SK-N-SH treated with all-trans-retinoic acid at 6 μM for 48 hours (cell line): ENCODE measurements at regions not wholly inside any gene's neighbourhood (a gene's known extent, or its start where the extent isn't known, plus 50 kb on each side); places are given as distances from the start of the nearest gene placed in this dataset.

ENCODE experiments used
- ARNTL ChIP-seq: fragments of 450-650 bp; formaldehyde crosslinking; IDR thresholded peaks from 2 replicates; pipeline ENCODE4 v1.5.0; 2020; ENCODE audit warnings: low read depth, mild to moderate bottlenecking, moderate library complexity, borderline replicate concordance
- BACH2 ChIP-seq: fragments of 250-450 bp; sonication (Bioruptor Pico); IDR thresholded peaks from 2 replicates; pipeline ENCODE4 v1.9.0; 2021; ENCODE audit warnings: mild to moderate bottlenecking, borderline replicate concordance
- CSRNP3 ChIP-seq: fragments of 250-450 bp; sonication (Bioruptor Pico); IDR thresholded peaks from 2 replicates; pipeline ENCODE4 v1.5.1; 2021; ENCODE audit warnings: mild to moderate bottlenecking, moderate library complexity
- GLIS3 ChIP-seq: fragments of 250-450 bp; sonication (Bioruptor Pico); IDR thresholded peaks from 2 replicates; pipeline ENCODE4 v1.5.0; 2020; ENCODE audit warnings: mild to moderate bottlenecking, moderate library complexity
- RARB ChIP-seq: fragments of 250-450 bp; sonication (Bioruptor Pico); IDR thresholded peaks from 2 replicates; pipeline ENCODE4 v1.8.0; 2021; ENCODE audit warnings: mild to moderate bottlenecking, moderate library complexity
- SNAI2 ChIP-seq: fragments of 250-450 bp; sonication (Bioruptor Pico); IDR thresholded peaks from 2 replicates; pipeline ENCODE4 v1.5.0; 2020; ENCODE audit warnings: mild to moderate bottlenecking, moderate library complexity
- TCF4 ChIP-seq: fragments of 250-450 bp; sonication (Bioruptor Pico); IDR thresholded peaks from 2 replicates; pipeline ENCODE4 v1.8.0; 2021; ENCODE audit warnings: mild to moderate bottlenecking, moderate library complexity, borderline replicate concordance
- TSHZ2 ChIP-seq: fragments of 250-450 bp; sonication (Bioruptor Pico); IDR thresholded peaks from 2 replicates; pipeline ENCODE4 v1.5.0; 2020; ENCODE audit warnings: mild to moderate bottlenecking, moderate library complexity
- ZFP3 ChIP-seq: fragments of 250-450 bp; sonication (Bioruptor Pico); IDR thresholded peaks from 2 replicates; pipeline ENCODE4 v1.5.0; 2020; ENCODE audit warnings: mild to moderate bottlenecking, moderate library complexity
- ZNF8 ChIP-seq: fragments of 450-650 bp; formaldehyde crosslinking; IDR thresholded peaks from 2 replicates; pipeline ENCODE4 v1.5.0; 2020; ENCODE audit warnings: mild to moderate bottlenecking, moderate library complexity
- TF ChIP-seq, protein P1 (sequence below): fragments of 250-450 bp; sonication (Bioruptor Pico); IDR thresholded peaks from 2 replicates; pipeline ENCODE4 v1.8.0; 2020; ENCODE audit warnings: mild to moderate bottlenecking, moderate library complexity, borderline replicate concordance

DNA sequence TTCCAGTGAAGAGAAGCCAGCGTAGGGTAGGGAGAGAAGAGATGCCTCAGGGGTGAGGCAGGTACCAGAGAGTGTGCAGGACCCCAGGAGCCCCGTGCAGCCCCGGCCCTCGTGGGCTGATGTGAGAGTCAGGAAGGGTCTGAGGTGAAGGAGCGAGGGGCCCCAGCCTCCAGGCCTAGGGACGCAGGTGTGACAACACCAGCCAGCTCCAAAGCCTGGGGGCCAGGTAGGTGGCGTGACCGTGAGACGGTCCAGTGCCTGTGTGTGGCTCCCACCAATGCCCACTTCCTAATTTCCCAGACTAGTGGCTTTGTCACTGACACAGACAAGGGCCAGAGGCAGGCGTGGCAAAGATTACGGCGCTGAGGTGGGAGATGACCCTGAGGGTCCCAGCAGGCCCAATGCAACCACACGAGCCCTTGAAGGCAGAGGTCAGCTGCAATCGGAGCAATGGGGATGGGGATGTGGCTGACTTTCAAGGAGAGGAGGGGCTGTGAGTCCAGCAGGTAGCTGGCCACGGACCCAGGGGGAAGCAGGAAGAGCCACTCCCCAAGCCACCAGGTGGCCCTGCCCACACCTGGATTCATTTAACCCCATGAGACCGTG is 86.0 kb upstream of the SNTG2 start:
- TF ChIP-seq, protein P1, sequence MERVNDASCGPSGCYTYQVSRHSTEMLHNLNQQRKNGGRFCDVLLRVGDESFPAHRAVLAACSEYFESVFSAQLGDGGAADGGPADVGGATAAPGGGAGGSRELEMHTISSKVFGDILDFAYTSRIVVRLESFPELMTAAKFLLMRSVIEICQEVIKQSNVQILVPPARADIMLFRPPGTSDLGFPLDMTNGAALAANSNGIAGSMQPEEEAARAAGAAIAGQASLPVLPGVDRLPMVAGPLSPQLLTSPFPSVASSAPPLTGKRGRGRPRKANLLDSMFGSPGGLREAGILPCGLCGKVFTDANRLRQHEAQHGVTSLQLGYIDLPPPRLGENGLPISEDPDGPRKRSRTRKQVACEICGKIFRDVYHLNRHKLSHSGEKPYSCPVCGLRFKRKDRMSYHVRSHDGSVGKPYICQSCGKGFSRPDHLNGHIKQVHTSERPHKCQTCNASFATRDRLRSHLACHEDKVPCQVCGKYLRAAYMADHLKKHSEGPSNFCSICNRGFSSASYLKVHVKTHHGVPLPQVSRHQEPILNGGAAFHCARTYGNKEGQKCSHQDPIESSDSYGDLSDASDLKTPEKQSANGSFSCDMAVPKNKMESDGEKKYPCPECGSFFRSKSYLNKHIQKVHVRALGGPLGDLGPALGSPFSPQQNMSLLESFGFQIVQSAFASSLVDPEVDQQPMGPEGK (CRISPR knock-in tag) = no peak
- TF ChIP-seq TSHZ2 (no peak), BACH2 (CRISPR knock-in tag) (no peak), CSRNP3 (no peak), ZNF8 (CRISPR knock-in tag) (no peak), GLIS3 (CRISPR knock-in tag) (no peak), TCF4 (CRISPR knock-in tag) (no peak), SNAI2 (CRISPR knock-in tag) (no peak), RARB (no peak), ZFP3 (CRISPR knock-in tag) (no peak), ARNTL (CRISPR knock-in tag) (no peak)
